Astrocyte of the hippocampus (primary cell): ENCODE measurements at regions not wholly inside any gene's neighbourhood (a gene's known extent, or its start where the extent isn't known, plus 50 kb on each side); places are given as distances from the start of the nearest gene placed in this dataset.

Source experiments
- DNase-seq: peaks from one replicate; pipeline ENCODE4 v3.0.0; 2011; ENCODE audit warnings: low read depth, low spot score

DNA sequence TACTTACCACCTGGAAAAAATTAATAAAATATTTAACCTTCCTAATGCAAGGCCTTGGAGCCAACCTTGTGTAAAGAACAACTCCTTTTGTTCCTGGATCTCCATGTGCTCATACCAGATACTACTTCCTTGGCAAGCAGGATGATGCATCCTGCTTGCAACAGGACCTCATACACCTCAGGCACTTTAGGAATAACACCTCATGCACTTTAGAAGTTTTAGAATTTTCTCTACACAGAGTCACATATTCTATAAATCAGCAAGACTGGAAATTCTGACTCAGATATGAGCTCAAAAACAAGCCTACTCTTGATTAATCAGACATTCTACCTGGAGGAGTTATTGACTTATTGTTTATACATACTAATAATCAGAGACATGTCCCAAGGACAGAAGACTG, 209.6 kb upstream of the CDH10 start:
- no peak for DNase-seq

DNA sequence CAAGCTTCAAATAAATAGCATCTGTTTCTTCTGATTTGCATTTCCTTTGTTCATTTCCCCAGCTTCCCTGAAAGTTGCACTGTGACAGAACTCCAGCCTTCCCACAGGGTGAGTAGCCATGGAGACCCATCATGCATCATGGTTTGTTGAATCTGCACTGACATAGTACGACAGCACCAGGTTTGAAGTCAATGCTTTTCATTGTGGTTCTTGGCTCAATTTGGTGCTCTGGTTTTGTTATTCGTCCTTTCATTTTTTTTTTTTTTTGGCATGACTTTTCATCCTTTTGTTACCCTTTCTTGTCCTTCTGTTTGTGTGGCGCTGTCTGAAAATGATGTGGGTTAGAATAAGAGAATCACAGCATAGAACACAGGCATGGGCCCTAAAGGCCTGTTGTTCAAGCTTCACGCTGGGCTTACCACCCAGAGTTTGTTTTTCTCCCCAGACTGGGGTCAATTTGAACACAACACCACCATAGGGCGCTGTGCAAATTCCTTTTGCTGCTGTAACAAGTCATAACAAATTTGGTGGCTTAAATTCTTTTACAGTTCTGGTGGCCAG, 206.2 kb upstream of the CDH10 start:
- peak; percentile 56 for DNase-seq

- no peak for DNase-seq
Observed at GRCh38 chr5:24849210-24849609, 204.4 kb upstream of the CDH10 start.

- no peak for DNase-seq
Observed at GRCh38 chr5:24831989-24832388, 187.2 kb upstream of the CDH10 start.

- DNase-seq: no peak
Observed at GRCh38 chr5:24823625-24824024, 178.8 kb upstream of the CDH10 start.

DNA sequence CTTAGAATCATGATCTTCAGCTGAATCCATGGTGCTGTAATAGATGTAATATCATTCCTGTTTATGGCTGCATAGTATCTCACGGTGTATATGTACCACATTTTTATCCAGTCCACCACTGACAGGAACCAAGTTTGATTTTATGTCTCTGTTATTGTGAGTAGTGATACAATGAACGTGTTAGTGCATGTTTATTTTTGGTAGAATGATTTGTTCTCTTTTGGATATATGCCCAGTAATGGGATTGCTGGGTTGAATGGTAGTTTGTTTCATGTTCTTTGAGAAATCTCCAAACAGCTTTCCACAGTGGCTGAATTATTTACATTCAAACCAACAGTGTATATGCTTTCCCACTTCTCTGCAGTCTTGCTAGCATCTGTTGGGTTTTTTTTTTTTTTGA, 175.1 kb upstream of the CDH10 start:
- no peak for DNase-seq

GRCh38 chr5:24817966-24818365, 173.2 kb upstream of the CDH10 start:
- DNase-seq: no peak

DNA sequence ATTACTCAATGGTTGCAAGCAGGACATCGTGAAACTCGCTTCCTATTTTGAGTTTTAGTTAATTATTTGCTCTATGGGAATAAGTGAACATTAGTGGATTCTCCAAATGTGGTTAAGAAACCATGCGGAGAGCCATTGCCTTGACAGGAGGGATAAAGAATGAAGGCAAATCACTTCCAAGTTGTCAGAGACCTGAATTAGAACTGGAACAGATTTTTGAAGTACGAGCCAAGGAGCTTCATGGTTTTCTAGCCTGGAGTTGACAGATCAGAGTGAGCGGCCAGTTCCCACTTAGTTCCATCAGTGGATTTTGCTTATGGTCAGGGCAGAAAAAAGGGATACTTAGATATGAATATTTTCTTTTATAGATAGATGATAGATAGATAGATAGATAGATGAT, 171.4 kb upstream of the CDH10 start:
- peak; percentile 21 for DNase-seq

GRCh38 chr5:24805230-24805629, 160.5 kb upstream of the CDH10 start:
- no peak for DNase-seq

- DNase-seq: peak; percentile 64
Observed at GRCh38 chr5:24804221-24804681, 159.5 kb upstream of the CDH10 start.

DNA sequence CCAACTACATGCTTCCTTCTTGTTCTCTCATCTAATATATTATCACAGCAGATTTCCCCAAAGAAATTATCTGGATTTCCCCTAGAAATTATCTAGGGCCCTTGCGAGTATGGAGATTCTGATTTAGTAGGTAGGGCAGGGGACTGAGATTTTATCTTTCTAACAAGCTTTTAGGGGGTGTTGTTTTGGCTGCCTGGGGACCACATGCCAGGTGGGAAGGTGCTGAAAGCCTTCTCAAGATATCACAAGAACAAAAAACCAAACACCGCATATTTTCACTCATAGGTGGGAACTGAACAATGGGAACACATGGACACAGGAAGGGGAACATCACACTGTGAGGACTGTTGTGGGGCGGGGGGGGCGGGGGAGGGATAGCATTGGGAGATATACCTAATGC, 146.5 kb upstream of the CDH10 start:
- no peak for DNase-seq

DNA sequence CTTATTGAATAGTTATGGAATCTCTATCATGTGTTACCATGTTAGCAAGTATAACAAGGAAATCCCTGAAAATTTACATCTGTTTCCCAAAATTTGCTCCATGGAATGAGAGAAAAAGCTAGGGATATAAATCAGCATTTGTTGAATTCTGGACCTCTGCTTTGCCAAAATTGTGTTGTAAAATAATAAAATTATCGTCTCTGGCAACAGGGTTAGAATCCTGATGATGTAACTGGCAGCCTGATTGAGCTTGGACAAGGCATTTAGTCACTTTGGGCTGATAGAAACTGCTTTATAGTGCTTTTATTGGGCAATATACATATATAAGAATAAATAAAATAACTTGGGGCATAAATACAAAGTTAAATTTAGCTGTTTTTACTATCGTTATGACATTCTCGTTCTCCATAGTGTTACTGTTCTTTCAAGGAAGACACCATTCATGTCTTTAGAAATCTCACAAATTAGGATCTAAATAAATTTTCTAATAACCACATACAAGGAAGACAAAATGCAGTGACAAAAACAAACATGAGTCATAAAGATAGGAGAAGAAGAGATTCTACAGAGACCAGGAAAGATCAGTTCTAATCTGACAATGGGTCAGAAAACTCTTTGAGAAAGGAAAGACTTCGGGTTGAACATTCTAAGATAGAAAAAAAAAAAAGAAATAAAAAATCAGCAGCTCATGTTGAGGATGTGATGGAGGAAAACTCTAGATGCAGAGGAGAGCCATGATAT, 145.0 kb upstream of the CDH10 start:
- DNase-seq: no peak

DNA sequence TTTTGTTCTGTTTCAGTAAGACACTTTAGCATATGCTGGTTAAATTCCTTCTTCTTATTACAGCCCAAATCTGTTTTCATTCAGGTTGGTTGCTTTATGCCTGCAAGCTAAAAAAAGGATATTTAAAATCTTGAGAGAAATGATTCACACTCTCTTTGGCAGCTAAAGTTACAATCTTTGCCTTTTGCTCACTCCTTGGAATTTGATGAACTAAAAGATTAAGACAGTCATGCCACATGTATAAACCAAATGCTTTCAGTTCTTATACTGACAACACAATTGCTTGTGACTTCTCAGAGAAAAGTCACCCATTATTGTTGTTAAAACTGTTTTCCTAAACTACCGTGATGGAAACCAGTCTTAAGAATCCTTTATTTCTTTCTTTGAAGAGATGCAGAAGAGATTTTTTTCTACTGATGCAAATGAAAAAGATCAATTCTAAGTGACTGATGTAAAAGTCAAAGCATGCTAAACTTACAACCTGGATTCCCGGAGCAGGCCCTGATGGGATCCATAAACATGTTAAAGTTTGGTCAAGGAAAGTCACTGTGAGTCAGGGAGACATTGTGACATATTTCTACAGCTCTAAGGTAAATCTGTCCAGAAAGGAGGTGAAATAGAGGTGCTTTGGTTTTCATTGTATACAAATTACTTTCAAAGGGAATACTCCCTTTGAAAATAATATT, 144.2 kb upstream of the CDH10 start:
- peak; percentile 75 for DNase-seq

GRCh38 chr5:24786108-24786507, 141.3 kb upstream of the CDH10 start:
- no peak for DNase-seq

GRCh38 chr5:24783596-24783995, 138.8 kb upstream of the CDH10 start:
- no peak for DNase-seq

DNA sequence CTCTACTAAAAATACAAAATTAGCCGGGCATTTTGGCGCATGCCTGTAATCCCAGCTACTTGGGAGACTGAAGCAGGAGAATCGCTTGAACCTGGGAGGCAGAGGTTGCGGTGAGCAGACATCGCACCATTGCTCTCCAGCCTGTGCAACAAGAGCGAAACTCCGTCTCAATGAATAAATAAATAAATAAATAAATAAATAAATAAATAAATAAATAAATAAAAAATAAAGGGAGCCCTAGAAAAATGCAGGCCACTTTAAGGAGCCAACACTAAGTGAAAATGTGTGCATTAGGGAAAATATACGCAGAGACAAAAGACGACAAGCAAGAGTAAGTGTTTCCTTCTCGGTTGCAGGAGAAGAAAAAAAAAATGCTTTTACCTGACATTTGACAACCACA, 132.6 kb upstream of the CDH10 start:
- DNase-seq: no peak

- peak; percentile 55 for DNase-seq
Observed at GRCh38 chr5:24773261-24773660, 128.5 kb upstream of the CDH10 start.

GRCh38 chr5:24767086-24767485, 122.3 kb upstream of the CDH10 start:
- DNase-seq: no peak

DNA sequence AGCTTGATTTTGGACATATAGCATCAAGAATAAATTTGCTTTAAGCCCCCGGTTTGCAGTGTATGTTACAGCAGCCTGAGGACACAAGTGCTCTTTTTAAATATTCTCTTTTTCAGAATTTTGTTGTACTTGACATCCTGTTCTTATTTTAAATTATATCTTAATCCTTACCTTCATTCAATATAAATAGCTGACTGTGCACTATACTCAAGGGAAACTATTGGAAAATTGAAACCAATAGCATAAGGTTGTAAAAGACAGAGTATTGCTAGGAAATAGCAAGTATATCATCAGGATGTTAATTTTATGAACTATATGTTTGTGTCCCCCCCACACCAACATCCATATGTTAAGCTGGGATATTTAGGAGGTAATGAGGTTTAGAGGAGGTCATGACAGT, 120.4 kb upstream of the CDH10 start:
- DNase-seq: no peak

GRCh38 chr5:24750355-24750754, 105.6 kb upstream of the CDH10 start:
- no peak for DNase-seq

GRCh38 chr5:24749701-24750100, 104.9 kb upstream of the CDH10 start:
- peak; percentile 41 for DNase-seq

DNA sequence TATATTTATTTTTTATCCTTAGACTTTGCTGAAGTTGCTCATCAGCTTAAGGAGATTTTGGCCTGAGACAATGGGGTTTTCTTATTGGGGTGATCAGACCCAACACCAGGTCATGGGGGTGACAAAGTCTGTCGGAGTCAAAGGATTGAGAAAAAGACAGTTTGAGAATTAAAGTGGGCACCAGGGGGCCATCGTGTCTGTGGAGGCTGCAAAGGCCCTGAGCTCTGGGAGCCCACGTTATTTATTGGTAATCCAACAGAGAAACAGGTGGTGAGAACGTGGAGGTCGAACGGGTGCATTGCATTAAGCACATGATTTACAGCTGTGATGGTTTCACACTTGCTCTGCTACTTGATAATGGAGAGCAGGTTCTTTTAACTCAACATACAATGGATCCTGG, 102.5 kb upstream of the CDH10 start:
- DNase-seq: no peak

DNA sequence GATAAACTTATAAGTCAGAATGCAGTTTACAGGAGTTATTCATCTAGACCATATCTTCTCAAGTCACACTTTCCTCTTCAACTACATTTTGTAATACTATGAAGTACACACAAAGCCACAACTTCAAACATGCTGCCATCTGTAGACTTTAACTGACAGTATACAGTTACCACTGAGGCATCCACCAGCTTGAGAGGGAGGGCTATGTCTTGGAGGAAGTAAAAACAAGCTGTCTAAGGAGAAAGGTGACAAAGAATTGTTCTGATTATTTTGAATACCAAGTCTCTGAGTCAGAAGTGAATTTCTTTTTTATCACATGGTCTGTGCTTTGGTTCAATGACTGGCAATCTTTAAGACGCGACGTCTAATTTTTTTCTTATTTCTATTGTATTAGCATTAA, 97.6 kb upstream of the CDH10 start:
- peak; percentile 62 for DNase-seq
